Colonic mucosa (tissue), 4 donors: ENCODE measurements at regions not wholly inside any gene's neighbourhood (a gene's known extent, or its start where the extent isn't known, plus 50 kb on each side); places are given as distances from the start of the nearest gene placed in this dataset.

Source experiments
- DNase-seq: peaks from one replicate; pipeline ENCODE4 v3.0.0-alpha.2; 2020
- H3K27ac ChIP-seq: fragments of 200-600 bp; one replicate; pipeline ENCODE4 v1.8.0; 2021
- H3K27me3 ChIP-seq: fragments of 200-600 bp; one replicate; pipeline ENCODE4 v1.8.0; 2021
- H3K36me3 ChIP-seq: fragments of 200-600 bp; one replicate; pipeline ENCODE4 v1.8.0; 2021
- H3K4me1 ChIP-seq: fragments of 200-600 bp; one replicate; pipeline ENCODE4 v1.8.0; 2021; ENCODE audit warnings: mild to moderate bottlenecking
- H3K4me3 ChIP-seq: fragments of 200-600 bp; one replicate; pipeline ENCODE4 v1.8.0; 2021
- H3K9ac ChIP-seq, 2 donors: one replicate each; pipeline ENCODE4 v1.7.0; 2013; ENCODE audit warnings: control low read depth in 2 of 2, low read depth in 2 of 2, low read length in 2 of 2
- H3K9me3 ChIP-seq: fragments of 200-600 bp; one replicate; pipeline ENCODE4 v1.8.0; 2021
- intact Hi-C: fragments of 100-400 bp; cut with DNase I; formaldehyde crosslinking; loops from one replicate; pipeline ENCODE4 v1.14.1; 2022
- TF ChIP-seq, protein P1 (sequence below): fragments of 200-600 bp; IDR thresholded peaks from one replicate; pipeline ENCODE4 v1.8.0; 2022; ENCODE audit warnings: antibody characterized with exemption, mild to moderate bottlenecking
- donor health status: healthy.
- donor health status: DM: no; HTN: no; CAD: no.
- donor health status: DM: no; HTN: no; CAD: no.

GRCh38 chr4:29549342-29549741 is 1170.8 kb upstream of the PCDH7 start:
- no peak for DNase-seq
- no peak overlapping the region for H3K4me3 ChIP-seq
- TF ChIP-seq, protein P1, sequence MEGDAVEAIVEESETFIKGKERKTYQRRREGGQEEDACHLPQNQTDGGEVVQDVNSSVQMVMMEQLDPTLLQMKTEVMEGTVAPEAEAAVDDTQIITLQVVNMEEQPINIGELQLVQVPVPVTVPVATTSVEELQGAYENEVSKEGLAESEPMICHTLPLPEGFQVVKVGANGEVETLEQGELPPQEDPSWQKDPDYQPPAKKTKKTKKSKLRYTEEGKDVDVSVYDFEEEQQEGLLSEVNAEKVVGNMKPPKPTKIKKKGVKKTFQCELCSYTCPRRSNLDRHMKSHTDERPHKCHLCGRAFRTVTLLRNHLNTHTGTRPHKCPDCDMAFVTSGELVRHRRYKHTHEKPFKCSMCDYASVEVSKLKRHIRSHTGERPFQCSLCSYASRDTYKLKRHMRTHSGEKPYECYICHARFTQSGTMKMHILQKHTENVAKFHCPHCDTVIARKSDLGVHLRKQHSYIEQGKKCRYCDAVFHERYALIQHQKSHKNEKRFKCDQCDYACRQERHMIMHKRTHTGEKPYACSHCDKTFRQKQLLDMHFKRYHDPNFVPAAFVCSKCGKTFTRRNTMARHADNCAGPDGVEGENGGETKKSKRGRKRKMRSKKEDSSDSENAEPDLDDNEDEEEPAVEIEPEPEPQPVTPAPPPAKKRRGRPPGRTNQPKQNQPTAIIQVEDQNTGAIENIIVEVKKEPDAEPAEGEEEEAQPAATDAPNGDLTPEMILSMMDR = no peak
- H3K9me3 ChIP-seq = no peaks in the 10 kb centered on the region
- H3K27me3 ChIP-seq = no peaks in the 10 kb centered on the region
- no peaks in the 10 kb centered on the region for H3K36me3 ChIP-seq
- H3K4me1 ChIP-seq = no peaks in the 10 kb centered on the region
- H3K9ac ChIP-seq = no peak overlapping the region
- no peak overlapping the region for H3K27ac ChIP-seq
- intact Hi-C loops = no loop called here

DNA sequence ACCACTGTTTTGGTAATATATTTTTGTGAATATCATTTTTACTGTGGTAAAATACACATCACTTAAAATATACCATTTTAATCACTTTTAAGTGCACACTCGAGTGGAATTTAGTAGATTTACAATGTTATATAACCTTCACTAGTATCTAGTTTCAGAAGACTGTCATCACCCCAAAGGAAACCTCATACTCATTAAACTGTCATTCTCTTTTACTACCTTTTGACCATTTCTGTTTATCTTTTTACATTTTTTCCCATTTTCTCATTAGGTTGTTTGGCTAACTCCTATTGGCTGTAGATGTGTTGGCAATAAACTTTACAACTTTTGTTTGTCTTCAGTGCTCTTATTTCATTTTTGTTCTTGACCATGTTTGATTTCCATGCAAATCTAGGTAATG is 1168.3 kb upstream of the PCDH7 start:
- DNase-seq = no peak
- no peak overlapping the region for H3K9ac ChIP-seq
- H3K4me1 ChIP-seq = no peaks in the 10 kb centered on the region
- intact Hi-C loops = no loop called here
- no peaks in the 10 kb centered on the region for H3K27me3 ChIP-seq
- H3K4me3 ChIP-seq = no peak overlapping the region
- TF ChIP-seq, protein P1 = no peak
- H3K9me3 ChIP-seq = no peaks in the 10 kb centered on the region
- no peaks in the 10 kb centered on the region for H3K36me3 ChIP-seq
- no peak overlapping the region for H3K27ac ChIP-seq

- Histone ChIP-seq H3K27me3 (no peaks in the 10 kb centered on the region), H3K9me3 (no peaks in the 10 kb centered on the region), H3K4me1 (no peaks in the 10 kb centered on the region), H3K36me3 (no peaks in the 10 kb centered on the region), H3K27ac (no peak overlapping the region), H3K4me3 (no peak overlapping the region), H3K9ac (no peak overlapping the region)
- intact Hi-C loops = no loop called here
- TF ChIP-seq, protein P1 = no peak
- no peak for DNase-seq
Measured at GRCh38 chr4:29553846-29554245, 1166.3 kb upstream of the PCDH7 start.

GRCh38 chr4:29558789-29559188 is 1161.4 kb upstream of the PCDH7 start:
- Histone ChIP-seq H3K4me1 (no peaks in the 10 kb centered on the region), H3K9me3 (no peaks in the 10 kb centered on the region), H3K9ac (no peak overlapping the region), H3K36me3 (no peaks in the 10 kb centered on the region), H3K27ac (no peak overlapping the region), H3K4me3 (no peak overlapping the region), H3K27me3 (no peaks in the 10 kb centered on the region)
- intact Hi-C loops = no loop called here
- TF ChIP-seq, protein P1 = no peak
- no peak for DNase-seq

DNA sequence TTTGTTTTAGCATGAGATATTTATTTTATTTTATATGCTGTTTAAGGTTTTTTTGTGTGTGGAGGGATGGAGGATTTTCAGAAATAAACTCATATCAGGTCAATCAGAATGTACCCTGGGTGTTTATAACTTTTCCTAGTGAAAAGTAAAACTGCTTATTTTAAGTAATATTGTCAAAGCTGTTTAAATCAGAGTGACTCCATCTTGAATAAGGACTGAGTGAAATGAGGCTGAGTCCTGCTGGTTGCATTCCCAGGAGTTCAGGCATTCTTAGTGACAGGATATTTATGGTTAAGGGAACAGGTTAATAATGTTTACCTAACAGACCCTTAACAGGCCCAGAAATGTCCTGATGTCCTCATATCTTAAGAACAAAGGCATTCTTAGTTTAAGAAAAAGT is 1160.9 kb upstream of the PCDH7 start:
- Histone ChIP-seq H3K9me3 (no peaks in the 10 kb centered on the region), H3K27ac (no peak overlapping the region), H3K9ac (no peak overlapping the region), H3K4me1 (no peaks in the 10 kb centered on the region), H3K36me3 (no peaks in the 10 kb centered on the region), H3K4me3 (no peak overlapping the region), H3K27me3 (no peaks in the 10 kb centered on the region)
- no peak for DNase-seq
- intact Hi-C loops = no loop called here
- TF ChIP-seq, protein P1 = no peak

- no peak overlapping the region for H3K4me3 ChIP-seq
- TF ChIP-seq, protein P1 = no peak
- intact Hi-C loops = no loop called here
- H3K27me3 ChIP-seq = no peaks in the 10 kb centered on the region
- H3K27ac ChIP-seq = no peak overlapping the region
- DNase-seq = no peak
- no peaks in the 10 kb centered on the region for H3K36me3 ChIP-seq
- H3K4me1 ChIP-seq = no peaks in the 10 kb centered on the region
- H3K9ac ChIP-seq = no peak overlapping the region
- H3K9me3 ChIP-seq = no peaks in the 10 kb centered on the region
Measured at GRCh38 chr4:29560452-29560851, 1159.7 kb upstream of the PCDH7 start.
